ENCODE measurements at regions not wholly inside any gene's neighbourhood (a gene's known extent, or its start where the extent isn't known, plus 50 kb on each side); places are given as distances from the start of the nearest gene placed in this dataset.

GRCh38 chr2:226636586-226636985, 163.0 kb downstream of the IRS1 start:
- TF ChIP-seq CTCF (conservative IDR thresholded peaks at IDR 0.05) = no peak
- TF ChIP-seq ZFX (IDR thresholded peaks at IDR 0.05) = no peak
